ENCODE measurements at regions not wholly inside any gene's neighbourhood (a gene's known extent, or its start where the extent isn't known, plus 50 kb on each side); places are given as distances from the start of the nearest gene placed in this dataset.

DNA sequence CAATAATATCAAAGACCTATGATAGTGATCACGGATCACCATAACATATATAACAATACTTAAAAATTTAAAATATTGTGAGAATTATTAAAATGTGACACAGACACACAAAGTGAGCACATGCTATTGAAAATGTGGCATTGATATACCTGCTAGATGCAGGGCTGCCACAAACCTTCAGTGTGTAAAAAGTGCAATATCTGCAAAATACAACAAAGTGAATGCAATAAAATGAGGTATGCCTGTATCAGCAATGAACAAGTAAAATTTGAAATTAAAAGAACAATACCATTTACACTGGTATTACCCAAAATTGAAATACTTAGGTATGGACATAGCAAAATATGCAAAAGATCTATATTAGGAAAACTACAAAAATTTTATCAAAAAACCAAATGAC, 1217.8 kb upstream of the PCDH20 start:
- no peak for DNase-seq

DNA sequence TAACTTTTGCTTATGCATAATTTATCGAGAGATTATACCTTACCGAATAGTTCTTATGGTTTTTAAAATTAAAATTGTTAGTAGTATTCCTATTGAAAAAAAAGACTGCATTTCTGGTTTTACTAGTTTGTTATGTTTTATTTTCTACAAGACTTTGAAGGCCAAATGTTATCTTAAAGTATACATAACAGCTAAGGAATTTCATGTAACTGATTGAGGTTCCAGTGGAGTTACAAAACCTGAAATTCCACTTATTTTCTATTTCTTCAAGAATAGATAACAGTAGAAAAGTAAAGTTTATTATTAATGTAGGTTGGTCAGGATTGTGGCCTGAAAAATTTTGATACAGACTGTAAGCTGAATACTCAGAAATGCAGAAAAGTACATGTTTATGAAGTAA, 1216.0 kb upstream of the PCDH20 start:
- no peak for DNase-seq

DNA sequence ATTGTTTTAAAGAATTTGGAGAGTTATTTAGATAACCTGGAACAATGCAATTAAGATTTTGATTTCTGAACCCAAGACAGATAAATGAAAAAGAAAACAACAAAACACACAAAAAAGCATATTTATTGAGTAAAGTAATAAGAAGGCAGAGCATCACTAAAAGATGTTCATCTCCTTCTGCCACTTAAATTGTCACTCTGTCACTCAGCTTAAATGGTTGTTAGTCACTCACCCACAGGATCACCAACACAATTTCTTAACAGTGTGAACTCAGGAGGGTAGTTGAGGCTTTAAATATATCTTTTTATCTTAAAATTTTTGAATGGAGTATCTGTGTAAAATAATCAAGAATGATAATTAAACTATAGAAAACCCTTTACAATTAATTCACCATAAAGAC, 1215.5 kb upstream of the PCDH20 start:
- DNase-seq, result no peak

DNA sequence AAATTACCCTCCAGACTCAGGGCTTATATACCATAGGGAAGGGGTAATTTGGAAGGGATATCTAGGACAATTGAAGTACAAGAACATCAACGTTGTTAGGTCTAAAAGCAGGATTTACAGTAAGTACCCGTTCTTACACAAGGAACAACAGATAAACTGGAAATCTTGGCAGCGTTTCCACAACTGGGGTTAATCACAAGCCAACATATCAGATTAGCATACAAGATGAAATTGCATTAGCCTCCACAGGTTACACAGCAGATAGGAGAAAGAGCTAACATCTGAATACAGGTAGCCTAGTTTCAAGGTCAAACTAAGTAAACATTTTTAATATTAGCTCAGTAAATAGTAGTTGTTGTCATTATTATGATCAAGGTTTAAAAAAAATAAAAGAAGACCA, 1214.0 kb upstream of the PCDH20 start:
- no peak for DNase-seq

DNA sequence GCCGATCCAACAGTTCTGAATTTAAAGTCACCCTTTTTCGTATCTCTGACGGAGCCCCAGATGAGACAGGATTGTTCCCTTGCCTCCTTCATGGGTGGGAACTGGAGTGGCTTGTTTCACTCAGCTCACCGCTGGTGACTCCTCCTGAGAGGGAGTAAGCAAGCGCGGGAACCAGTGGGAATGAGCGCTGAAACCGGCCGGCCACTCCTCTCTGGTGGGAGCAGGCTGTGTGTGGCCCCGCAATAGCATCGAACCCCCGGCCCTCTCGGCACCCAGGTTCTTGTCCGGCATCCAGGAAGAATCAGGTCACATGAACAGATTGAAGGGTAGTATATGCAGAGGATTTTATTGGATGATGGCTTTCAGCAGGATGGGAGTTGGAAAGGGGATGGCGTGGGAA, 1211.6 kb upstream of the PCDH20 start:
- DNase-seq, result no peak

DNA sequence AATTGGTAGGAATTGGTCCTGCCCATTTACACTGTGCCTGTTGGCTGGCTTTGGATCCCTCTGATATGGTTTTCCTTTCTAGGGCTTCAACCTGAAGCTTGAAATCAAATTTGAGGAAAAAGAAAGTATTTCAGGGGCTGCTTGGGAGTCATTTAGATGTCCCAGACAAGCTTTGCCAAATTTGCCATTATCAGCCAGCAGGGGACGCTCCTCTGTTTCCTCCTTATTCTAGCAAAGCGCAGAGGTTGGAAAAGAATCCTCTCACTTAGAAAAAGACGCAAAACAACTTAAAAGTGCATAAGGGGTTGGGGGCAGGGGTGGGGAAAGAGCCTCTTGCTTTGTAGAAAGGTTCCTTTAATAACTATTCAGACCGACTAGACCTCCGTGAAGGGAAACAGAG, 1211.1 kb upstream of the PCDH20 start:
- DNase-seq, result no peak

DNA sequence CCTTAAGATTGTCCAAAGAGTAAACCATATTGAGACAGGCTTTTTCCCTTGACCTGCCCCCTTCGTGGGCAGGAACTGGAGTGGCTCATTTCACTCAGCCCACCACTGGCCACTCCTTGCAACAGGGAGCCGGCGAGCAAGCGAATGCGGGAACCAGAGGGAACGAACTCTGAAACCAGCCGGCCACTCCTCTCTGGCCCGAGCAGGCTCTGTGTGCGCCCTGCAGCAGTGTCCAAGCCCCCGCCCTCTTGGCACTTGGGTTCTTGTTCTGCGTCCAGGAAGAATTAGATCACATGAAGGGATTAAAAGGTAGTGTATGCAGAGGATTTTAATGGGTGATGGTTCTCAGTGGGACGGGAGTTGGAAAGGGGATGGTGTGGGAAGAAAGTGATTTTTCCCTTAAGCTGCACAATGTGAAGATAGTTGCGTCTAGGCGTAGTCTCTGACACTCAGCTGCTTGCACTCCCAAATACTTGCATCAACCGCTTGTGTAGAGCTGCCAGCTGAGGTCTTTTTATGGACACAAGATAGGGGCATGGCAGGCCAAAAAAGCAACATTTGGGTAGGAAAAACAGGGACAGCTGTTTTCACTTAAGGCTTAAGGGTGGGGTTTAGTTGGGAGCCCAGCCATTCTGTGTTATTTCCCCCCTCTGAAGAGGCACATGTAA, 1209.7 kb upstream of the PCDH20 start:
- no peak for DNase-seq

DNA sequence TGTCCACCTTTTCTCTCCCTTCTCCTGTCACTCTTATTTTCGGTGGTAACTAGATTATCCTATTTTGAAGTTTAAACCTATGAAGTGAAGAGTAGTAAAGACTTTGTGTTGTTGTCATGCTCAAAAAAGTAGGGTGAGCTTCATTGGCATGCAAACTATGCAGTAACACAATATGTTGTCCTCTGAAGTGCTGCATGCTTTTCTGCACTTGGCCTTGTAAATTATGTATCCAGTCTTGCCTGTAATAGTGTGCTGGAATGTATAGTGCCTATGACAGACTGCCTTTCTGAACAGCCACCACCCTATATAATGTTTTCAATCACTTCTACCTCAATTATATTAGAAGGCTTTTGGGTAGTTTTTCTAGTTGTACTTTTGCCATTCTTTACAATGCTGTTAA, 1198.2 kb upstream of the PCDH20 start:
- no peak for DNase-seq

DNA sequence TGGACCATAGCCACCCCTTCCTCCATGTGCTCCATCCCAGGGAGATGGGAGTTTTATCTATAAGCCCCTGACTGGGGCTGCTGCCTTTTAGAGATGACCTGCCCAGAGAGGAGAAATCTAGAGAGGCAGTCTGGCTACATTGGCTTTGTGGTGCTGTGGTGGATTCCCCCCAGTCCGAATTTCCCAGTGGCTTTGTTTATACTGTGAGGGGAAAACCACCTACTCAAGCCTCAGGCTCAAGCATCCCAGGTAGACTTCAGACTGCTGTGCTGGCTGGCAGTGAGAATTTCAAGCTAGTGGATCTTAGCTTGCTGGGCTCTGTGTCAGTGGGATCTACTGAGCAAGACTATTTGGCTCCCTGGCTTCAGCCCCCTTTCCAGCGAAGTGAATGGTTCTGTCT, 1195.7 kb upstream of the PCDH20 start:
- DNase-seq, result no peak

DNA sequence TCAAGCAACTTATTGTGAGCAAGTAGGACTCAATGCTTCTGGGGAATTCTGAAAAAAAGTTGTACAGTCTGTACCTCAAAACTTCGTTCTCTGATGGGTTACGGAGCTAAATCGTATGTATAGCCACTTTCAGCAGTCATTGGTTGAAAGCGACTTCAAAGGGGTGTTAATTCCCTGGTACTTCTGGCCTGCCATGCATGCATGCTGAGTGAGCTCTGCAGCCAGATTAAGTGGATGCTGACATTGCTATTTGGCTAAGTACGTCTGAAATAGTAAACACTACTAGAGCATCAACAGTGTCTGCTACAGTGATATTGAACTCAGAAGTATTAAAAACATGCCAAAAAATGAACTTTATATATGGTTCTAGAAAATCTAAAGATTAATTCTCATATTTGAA, 1183.1 kb upstream of the PCDH20 start:
- no peak for DNase-seq

DNA sequence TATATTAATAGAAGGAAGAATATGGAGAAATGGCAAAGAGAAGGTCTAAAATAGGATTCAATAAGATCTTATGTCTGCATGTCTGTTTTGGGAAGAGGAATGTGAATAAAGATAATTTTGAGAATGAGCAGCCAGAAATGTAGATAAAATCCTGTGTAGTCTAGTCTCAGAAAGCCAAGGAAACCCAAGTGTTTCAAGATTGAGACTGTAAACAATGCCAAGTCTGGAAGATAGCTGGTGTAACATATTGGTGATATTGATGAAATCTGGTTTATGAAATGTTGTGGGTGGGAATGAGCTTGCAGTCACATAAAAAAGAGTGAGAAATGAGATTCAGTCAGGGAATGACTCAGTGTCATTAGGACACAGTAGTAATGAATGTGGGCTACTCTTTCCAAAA, 1180.3 kb upstream of the PCDH20 start:
- no peak for DNase-seq

DNA sequence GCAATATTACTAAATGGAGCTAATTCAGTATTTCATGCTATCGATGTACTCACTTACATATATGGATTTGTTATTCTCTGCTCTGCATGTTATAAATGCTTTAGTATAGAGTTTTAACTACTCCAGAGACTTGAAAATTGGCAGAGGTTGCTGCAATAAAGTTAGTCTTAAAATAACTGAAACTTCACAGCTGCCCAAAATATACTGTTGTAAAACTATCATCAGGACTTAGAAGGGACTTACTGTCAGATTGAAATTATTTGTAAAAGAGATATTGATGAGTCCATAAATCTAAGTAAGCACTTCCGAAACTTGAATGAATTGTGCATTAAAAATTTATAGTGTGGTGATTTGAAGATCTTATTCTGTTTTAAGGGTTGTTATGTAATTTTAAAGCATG, 1178.2 kb upstream of the PCDH20 start:
- DNase-seq, result no peak

DNA sequence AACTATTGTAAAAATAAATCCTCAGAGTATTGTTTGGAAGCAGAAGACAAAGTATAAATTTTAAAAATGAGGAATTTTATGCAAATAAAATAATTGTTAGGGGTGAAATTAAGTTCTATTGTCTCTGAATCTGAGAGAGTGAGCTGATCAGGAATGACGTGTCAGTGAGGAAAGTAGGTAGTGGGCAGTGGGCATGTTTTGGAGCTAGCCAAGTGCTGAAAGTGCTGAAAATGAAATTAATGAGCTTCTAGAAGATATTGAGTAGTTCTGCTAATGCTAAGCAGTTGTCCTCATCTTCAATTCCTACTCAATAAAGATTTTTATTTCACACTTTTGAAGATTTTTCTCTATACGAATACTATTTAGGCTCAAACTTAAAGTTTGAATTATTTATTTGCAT, 1167.8 kb upstream of the PCDH20 start:
- no peak for DNase-seq

DNA sequence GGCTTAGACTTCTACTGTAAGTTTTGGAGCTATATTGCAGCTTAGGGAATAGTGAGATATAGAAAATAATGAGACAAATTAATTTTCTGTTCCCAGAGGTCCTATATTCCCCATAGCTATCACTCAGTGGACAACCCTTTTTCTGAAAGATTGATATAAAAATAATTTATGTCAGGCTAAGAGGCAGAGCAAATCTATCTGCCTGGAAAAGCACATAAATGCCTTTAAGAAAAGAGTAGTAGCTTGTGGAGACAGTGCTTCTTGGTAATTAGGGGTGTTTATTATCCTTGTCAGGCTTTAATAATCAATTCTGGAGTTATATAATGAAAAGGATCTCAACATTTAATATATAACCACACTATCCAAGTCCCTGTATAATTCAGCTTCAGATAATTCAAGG, 1162.8 kb upstream of the PCDH20 start:
- no peak for DNase-seq

DNA sequence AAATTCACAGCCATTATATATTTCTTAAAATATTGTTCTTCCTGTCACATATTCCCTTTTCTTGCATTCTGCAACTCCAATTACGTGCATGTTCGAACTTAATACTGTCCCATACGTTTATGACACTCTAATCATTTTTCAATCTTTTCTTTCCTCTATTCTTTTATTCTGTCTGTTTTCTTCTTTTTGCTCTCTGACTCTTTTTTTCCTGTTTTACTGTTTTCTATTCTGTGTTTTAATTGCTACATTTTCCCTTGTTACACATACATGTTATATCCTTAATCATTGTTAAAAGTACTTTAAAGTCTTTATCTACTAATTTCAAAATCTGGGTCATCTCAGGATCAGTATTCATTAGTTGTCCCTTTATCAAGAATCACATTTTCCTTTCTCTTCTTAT, 1149.1 kb upstream of the PCDH20 start:
- no peak for DNase-seq

DNA sequence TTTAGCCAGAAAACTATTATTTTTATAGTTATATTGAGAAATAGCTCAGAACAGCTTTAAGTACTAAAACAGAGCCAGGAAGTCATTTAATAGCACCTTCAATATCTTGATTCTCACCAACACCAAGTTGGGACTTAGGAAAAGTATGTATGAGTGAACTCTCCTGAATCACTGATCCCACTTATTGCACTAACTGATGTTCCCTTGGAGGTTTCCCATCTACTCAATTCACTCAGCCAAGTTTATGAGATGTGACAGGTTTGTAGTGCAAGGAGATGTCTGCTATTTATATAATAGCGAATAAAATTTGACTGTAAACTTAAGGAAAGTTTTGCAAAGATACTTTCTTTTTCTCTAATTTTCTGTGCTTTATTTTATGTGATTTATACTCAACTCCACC, 1147.6 kb upstream of the PCDH20 start:
- DNase-seq, result no peak

DNA sequence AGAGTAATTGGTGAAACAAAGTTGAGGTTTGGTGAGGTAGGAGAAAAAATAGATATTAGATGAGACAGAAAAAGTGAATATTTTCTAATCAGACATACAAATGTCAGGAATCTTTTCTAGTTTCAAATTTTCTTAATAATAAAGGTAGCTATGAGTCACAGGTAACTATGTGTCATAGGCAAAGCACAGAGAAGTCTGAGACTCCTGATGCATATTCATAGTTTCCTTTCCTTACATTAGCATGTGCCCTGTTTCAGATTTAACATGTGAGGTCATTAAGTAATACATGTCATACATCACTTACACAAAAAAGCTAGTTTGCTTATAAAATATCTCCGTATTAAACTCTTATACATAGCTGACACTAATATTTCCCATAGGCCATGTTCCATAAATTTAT, 1141.3 kb upstream of the PCDH20 start:
- no peak for DNase-seq

DNA sequence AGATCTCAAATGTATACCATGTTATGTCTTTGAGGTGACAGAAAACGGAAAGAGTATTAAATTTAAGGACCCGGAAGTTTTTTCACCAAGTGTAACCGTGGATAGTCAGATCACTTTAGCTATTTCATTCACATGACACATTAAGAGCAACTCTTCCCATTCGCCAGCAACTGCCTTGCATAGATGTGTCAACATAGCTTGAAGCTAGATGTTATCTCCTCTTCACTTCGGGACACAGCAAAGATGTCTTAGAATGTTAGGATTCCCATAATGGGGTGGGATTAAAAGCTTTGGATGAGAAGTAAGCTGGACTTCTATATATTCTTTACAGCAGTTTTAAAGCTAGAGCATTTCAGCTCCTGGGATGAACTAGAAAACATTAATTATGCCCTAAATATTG, 1135.9 kb upstream of the PCDH20 start:
- no peak for DNase-seq

DNA sequence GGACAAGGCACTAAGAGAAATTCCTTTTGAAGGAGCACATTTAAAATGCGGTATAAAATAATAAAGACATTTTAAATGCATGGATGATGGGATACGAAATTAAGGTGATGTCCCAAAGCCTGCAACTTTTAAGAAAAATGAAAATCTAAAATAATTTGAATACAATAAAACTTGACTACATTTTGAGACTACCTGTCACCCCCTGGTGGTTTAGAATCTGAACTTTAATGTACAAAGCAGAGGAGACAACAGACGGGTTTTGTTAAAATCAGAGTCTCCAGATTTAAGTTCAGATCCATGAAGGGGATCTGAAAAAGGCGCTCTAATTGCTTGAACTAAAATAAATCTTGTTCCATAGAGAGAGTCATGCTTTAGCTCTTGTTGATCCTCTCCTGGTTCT, 1129.3 kb upstream of the PCDH20 start:
- DNase-seq, result no peak

DNA sequence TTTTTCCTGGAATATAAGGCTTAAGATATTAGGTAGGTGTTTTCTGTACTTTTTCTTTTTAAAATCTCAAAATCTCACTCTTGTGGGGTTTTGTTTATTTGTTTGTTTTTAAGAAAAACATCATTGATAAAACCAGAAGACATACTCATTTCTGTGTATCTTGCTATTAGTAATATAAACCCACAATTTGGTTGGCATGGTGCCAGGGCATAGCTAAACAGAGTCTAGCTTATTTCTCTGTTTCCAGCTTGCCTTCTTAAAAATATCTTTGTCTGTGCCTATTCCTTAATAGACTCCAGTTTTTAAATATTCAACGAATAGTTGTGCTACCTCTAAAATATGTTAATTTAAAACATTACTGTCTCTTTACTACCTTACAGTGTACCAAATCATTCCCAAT, 1121.9 kb upstream of the PCDH20 start:
- no peak for DNase-seq

DNA sequence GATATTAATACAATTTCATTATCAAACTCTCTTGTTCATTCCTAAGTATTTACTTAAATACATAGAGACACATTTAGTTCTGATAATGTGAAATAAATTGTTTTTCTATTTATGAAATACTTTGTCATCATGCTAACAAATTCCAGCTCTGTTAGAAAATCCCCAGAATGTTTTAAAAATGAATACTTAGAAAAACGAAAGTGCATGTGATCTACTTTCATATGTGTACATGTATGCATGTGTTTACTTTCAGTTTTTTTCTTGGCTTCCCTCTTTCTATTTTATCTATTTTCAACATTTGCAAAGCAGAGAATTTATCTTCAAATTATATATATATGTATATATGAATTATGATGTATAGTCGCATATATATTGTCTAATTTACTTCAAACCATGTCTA, 1110.0 kb upstream of the PCDH20 start:
- DNase-seq, result no peak

DNA sequence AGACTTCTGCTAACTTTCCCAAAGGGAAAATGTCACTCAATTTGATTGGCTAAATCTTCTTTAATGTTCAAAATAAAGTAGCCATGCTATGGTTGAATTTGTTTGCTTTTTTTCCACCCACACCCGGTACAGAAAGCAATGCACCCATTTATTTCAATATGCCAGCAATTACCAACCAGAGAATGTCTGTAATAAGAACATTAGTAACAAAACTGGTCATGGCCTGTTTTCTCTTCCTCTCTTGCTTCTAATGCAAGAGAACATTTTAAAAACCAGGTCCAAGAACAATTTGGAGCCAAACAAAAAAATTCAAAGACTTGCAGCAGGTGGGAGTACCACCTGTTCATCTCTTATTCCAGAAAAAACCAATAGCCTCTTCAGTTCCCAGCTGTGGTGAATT, 1108.8 kb upstream of the PCDH20 start:
- DNase-seq, result no peak

DNA sequence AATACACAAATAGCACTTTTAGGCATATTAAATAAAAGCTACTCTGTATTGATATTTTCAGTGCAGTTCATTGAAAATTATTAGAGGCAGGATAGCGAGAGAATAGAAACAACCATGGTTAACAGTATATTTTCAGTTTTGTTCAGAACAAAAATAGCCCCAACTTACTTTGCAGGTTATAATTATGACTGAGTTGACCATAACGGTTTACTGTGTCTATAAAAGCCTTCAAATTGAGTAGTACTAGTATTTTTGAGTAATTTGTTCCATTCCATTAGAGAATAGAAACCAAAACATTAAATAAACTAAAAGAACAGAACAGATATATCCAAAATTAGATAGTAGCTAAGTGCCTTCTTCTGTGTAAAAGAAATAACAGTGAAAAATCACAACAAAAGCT, 1108.4 kb upstream of the PCDH20 start:
- no peak for DNase-seq

DNA sequence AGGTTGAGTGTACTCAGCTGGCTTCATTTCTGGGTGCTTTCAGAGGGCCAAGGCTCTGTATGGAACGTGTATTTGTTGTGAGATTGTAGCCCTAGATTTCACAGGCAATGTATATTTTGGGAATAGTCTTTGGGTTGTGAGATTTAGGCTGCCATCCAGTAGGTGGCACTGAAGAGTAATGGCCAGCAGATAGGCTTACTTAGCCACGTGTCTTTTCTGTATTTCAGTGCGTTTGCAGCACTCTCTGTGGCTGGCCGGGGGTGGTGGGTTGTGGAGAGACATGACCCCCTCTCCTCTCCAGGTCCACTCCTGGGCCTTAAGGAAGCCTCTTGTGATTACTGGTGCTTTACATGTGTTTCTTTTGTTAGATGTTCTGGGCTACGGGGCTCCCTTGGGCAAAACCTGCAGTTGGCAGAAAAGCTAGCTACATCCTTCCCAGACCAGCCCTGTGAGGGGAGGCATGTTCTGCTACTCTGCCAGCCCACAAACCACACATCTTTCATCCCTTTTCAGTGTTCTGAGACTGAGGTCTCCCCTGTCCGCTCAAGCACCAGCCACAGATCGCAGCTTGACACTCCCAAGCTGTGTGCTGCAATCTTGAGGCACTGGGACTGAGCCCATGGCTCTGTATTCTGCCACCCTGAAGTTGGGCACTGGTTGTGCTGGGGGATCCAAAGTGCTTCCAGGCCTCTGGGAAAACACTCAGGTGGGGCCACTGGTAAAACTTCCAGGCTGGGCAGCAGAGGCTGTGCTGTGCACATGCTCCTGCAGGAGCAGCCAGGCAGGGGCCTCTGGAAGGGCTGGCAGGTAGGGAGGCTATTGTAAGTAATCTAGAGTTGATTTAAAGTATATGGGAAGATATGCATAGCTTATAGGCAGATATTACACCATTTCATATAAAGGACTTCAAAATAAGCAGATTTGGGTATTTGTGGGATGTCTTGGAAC, 1096.8 kb upstream of the PCDH20 start:
- no peak for DNase-seq

Data from amniotic stem cell (primary cell).